ENCODE measurements at regions not wholly inside any gene's neighbourhood (a gene's known extent, or its start where the extent isn't known, plus 50 kb on each side); places are given as distances from the start of the nearest gene placed in this dataset.

DNA sequence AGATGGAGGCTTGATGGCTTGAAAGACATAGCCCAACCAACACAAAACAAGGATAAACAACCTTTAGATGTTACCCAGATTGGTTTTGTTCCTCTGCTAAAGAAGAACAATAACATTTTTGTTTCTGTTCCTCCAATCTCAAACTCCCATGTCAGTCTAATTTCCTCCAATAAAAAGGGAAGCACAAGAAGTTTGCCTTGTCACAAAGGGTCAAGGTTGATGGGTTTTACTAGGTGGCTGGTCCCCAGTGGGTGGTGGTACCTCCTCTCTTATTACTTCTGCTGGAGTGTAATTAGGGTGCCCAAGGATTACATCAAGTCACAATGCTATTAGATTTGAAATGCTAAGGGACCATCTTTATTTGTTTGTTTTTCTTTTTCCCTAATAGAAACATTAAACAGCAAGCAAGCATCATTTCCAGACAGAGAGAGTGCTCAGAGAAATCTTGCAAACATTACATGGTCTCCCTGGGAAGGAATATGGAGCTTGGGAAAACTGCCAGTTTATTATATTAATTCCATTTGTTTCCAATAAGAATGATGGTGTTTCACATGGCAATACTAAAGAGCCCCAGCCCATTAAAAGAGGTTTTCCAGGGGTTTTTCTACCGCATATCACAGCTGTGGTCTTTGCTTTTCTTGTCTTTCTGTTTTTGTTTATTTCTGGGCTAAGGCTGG lies 78.3 kb upstream of the AOAH start:
- Histone ChIP-seq H3K4me1 (ENCODE audit: control insufficient read depth, insufficient read depth, low read length) (no peaks in the 10 kb centered on the region), H3K4me3 (ENCODE audit: low read depth in 2 of 2, low read length in 2 of 2) (no peak overlapping the region), H3K27me3 (ENCODE audit: control insufficient read depth, insufficient read depth, low read length) (no peaks in the 10 kb centered on the region), H3K27ac (ENCODE audit: low read length) (no peak overlapping the region), H3K36me3 (ENCODE audit: control insufficient read depth, insufficient read depth, low read length) (no peaks in the 10 kb centered on the region), H3K9me3 (ENCODE audit: control insufficient read depth, insufficient read depth, low read depth, low read length) (no peaks in the 10 kb centered on the region)
- intact Hi-C loops (cut with micrococcal nuclease; ENCODE audit: unreplicated experiment) (no loop called here), in situ Hi-C loops (cut with HindIII; ENCODE audit: low pct_unique_long_range_greater_than_20kb, low sequenced_read_pairs) (no loop called here)
- CTCF ChIA-PET: no interaction called here
- POLR2A ChIA-PET: interaction anchor here (0.6 kb wide), 1 partner anchor 37 kb away, joined by 3 read pairs; no protein-coding TSS in a partner anchor
- ATAC-seq (no peak), DNase-seq (ENCODE audit: low read depth, low spot score) (no peak)
- no peak for TF ChIP-seq SIN3A (IDR thresholded peaks at IDR 0.05; ENCODE audit: borderline replicate concordance, insufficient read depth, low read depth, low read length)
- TF ChIP-seq, protein P1, sequence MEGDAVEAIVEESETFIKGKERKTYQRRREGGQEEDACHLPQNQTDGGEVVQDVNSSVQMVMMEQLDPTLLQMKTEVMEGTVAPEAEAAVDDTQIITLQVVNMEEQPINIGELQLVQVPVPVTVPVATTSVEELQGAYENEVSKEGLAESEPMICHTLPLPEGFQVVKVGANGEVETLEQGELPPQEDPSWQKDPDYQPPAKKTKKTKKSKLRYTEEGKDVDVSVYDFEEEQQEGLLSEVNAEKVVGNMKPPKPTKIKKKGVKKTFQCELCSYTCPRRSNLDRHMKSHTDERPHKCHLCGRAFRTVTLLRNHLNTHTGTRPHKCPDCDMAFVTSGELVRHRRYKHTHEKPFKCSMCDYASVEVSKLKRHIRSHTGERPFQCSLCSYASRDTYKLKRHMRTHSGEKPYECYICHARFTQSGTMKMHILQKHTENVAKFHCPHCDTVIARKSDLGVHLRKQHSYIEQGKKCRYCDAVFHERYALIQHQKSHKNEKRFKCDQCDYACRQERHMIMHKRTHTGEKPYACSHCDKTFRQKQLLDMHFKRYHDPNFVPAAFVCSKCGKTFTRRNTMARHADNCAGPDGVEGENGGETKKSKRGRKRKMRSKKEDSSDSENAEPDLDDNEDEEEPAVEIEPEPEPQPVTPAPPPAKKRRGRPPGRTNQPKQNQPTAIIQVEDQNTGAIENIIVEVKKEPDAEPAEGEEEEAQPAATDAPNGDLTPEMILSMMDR (IDR thresholded peaks at IDR 0.05): no peak
- no peak for TF ChIP-seq TCF7L2 (IDR thresholded peaks at IDR 0.05; ENCODE audit: low read depth, low read length)
- no peak for TF ChIP-seq POLR2AphosphoS5 (IDR thresholded peaks at IDR 0.05; ENCODE audit: low read depth, low read length)
- TF ChIP-seq, protein P2, sequence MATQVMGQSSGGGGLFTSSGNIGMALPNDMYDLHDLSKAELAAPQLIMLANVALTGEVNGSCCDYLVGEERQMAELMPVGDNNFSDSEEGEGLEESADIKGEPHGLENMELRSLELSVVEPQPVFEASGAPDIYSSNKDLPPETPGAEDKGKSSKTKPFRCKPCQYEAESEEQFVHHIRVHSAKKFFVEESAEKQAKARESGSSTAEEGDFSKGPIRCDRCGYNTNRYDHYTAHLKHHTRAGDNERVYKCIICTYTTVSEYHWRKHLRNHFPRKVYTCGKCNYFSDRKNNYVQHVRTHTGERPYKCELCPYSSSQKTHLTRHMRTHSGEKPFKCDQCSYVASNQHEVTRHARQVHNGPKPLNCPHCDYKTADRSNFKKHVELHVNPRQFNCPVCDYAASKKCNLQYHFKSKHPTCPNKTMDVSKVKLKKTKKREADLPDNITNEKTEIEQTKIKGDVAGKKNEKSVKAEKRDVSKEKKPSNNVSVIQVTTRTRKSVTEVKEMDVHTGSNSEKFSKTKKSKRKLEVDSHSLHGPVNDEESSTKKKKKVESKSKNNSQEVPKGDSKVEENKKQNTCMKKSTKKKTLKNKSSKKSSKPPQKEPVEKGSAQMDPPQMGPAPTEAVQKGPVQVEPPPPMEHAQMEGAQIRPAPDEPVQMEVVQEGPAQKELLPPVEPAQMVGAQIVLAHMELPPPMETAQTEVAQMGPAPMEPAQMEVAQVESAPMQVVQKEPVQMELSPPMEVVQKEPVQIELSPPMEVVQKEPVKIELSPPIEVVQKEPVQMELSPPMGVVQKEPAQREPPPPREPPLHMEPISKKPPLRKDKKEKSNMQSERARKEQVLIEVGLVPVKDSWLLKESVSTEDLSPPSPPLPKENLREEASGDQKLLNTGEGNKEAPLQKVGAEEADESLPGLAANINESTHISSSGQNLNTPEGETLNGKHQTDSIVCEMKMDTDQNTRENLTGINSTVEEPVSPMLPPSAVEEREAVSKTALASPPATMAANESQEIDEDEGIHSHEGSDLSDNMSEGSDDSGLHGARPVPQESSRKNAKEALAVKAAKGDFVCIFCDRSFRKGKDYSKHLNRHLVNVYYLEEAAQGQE (IDR thresholded peaks at IDR 0.05; ENCODE audit: insufficient read depth in 1 of 2, low read depth in 2 of 2, low read length in 1 of 2): no peak
- BruUV-seq (replicated peaks): no TSS peak

DNA sequence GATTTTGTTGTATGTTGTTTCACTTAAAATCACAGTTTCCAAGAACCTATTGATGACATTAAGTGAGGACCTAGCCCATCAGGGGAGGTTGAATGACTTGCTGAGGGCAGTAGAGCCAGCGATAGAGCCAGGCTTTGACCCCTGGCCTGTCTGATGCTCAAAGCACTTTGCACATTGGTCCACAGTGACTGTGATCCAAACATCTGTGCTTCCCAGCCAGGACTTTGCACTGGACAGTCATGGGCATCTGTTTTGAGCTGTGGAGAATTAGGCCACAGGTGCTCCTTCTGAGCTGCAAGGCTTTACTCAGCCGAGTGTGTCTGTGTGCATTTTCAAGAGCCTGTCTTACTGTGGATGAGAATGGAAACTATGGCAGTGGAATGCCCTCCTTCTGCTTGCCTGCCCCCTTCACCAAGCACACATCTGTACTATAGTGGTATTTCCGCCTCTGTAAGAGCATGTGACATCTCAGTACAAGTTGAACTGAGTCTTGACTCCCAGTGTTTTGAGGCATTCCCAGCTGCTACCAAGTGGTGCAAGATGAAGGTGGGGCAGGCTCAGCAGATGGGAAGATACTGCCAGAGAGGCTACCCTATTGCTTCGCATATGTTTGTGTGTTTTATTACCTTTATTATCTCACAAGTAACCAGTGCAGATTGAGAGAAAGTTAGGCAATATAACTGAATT lies 72.7 kb upstream of the AOAH start:
- Histone ChIP-seq H3K4me1 (ENCODE audit: control insufficient read depth, insufficient read depth, low read length) (no peaks in the 10 kb centered on the region), H3K9me3 (ENCODE audit: control insufficient read depth, insufficient read depth, low read depth, low read length) (no peaks in the 10 kb centered on the region), H3K36me3 (ENCODE audit: control insufficient read depth, insufficient read depth, low read length) (no peaks in the 10 kb centered on the region), H3K4me3 (ENCODE audit: low read depth in 2 of 2, low read length in 2 of 2) (no peak overlapping the region), H3K27me3 (ENCODE audit: control insufficient read depth, insufficient read depth, low read length) (no peaks in the 10 kb centered on the region), H3K27ac (ENCODE audit: low read length) (no peak overlapping the region)
- in situ Hi-C loops (cut with HindIII; ENCODE audit: low pct_unique_long_range_greater_than_20kb, low sequenced_read_pairs): no loop called here
- no peak for DNase-seq (ENCODE audit: low read depth, low spot score)
- no peak for ATAC-seq
- intact Hi-C loops (cut with micrococcal nuclease; ENCODE audit: unreplicated experiment): no loop called here
- ChIA-PET CTCF (no interaction called here), POLR2A (no interaction called here)
- BruUV-seq (replicated peaks): no TSS peak
- TF ChIP-seq POLR2AphosphoS5 (IDR thresholded peaks at IDR 0.05; ENCODE audit: low read depth, low read length): no peak
- no peak for TF ChIP-seq TCF7L2 (IDR thresholded peaks at IDR 0.05; ENCODE audit: low read depth, low read length)
- TF ChIP-seq, protein P1 (IDR thresholded peaks at IDR 0.05): no peak
- TF ChIP-seq SIN3A (IDR thresholded peaks at IDR 0.05; ENCODE audit: borderline replicate concordance, insufficient read depth, low read depth, low read length): no peak
- TF ChIP-seq, protein P2 (IDR thresholded peaks at IDR 0.05; ENCODE audit: insufficient read depth in 1 of 2, low read depth in 2 of 2, low read length in 1 of 2): no peak

Data from Panc1 (cell line).